Fibroblast of mammary gland (primary cell): ENCODE measurements at regions not wholly inside any gene's neighbourhood (a gene's known extent, or its start where the extent isn't known, plus 50 kb on each side); places are given as distances from the start of the nearest gene placed in this dataset.

Experiments used
- DNase-seq: peaks from one replicate; pipeline ENCODE4 v3.0.0-alpha.2; 2010; ENCODE audit warnings: low read depth
- H3K4me3 ChIP-seq: 2 replicates; pipeline ENCODE4 v1.5.1; 2011; ENCODE audit warnings: low read depth, mild to moderate bottlenecking, low read length, moderate library complexity; ENCODE audit not compliant: control insufficient read depth
- CTCF ChIP-seq: conservative IDR thresholded peaks from 2 replicates; pipeline ENCODE4 v1.5.1; 2011; ENCODE audit warnings: low read depth, low read length, inconsistent platforms; ENCODE audit not compliant: control insufficient read depth, insufficient read depth

DNA sequence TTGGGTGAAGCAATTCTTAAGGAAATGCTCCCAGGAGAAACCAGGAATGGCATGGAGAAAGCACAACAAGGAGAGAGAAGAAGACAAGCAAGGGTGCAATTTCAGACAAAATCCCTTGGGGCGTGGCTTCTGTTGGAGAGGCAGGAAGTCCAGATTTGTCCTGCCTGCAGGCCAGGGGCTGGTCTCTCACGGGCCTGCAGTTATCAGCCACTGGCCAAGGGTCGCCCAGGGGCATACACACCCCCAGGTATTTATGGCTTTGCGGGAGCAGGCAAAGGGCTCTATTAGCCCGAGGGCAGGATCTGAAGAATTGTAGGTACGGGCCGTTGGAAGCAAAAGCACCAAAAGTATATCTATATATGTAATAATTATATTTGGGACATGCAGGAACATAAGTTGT lies 87.7 kb downstream of the IYD start:
- no peak overlapping the region for H3K4me3 ChIP-seq
- no peak for DNase-seq
- TF ChIP-seq CTCF: no peak

- no peak for DNase-seq
- no peak overlapping the region for H3K4me3 ChIP-seq
- TF ChIP-seq CTCF: no peak
Measured at GRCh38 chr6:150456902-150457643, 88.3 kb downstream of the IYD start.

DNA sequence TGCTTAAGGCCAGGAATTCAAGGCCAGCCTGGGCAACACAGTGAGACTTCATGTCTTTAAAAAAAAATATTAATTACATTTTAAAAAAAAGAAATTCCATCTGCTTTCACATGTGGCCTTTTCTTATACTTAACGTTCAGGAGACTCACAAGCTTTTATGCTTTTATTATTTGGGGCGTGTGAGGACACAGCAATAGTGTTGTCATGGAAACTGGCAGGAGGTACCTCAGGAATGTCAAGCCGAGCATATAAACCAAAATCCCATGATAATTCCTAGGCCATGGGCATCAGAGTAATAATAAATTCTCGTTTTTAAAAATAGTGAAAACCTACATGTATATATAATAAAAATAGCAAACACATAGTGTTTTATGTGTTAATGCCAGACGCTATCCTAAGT lies 89.8 kb downstream of the IYD start:
- no peak overlapping the region for H3K4me3 ChIP-seq
- no peak for DNase-seq
- TF ChIP-seq CTCF: no peak

GRCh38 chr6:150463852-150464251 lies 95.0 kb downstream of the IYD start:
- DNase-seq: no peak
- no peak for TF ChIP-seq CTCF
- no peak overlapping the region for H3K4me3 ChIP-seq

DNA sequence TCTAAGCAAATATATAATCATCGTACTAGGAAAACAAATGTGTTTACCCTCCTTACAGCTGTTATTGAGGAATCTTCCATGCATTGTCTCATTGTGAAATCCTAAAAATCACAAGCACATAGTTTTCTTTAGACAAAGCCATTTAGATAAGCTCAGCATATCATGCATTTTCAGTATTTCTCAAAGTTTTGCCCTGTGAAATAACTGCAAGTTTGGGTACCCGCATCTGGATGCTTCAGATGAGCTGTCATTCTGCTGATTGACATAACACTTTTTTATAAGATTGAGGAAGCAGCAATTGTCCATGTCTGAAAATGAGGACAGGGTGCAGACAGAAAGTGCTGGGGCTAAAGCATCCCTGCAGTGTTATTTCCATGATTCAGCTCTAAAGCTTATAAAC lies 96.2 kb downstream of the IYD start:
- no peak for DNase-seq
- TF ChIP-seq CTCF: no peak
- no peak overlapping the region for H3K4me3 ChIP-seq

GRCh38 chr6:150465610-150466009 lies 96.8 kb downstream of the IYD start:
- DNase-seq: no peak
- H3K4me3 ChIP-seq: no peak overlapping the region
- no peak for TF ChIP-seq CTCF

DNA sequence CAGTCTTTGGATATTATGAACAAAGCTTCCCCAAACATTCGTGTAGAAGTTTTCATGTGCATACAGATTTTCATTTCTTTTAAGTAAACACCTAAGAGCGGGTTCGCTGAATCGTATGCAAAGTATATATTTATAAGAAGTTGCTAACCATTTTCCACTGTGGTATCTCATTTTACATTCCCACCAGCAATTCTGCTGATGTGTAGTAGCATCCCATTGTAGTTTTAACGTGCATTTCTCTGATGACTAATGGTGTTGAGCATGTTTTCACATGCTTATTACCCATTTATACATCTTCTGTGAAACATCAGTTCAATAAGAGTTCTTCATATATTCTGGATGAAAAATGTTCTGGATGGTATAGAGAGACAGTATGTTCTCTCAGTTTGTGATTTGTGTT lies 97.4 kb downstream of the IYD start:
- no peak overlapping the region for H3K4me3 ChIP-seq
- no peak for TF ChIP-seq CTCF
- no peak for DNase-seq
